K562 (cell line): ENCODE measurements at regions not wholly inside any gene's neighbourhood (a gene's known extent, or its start where the extent isn't known, plus 50 kb on each side); places are given as distances from the start of the nearest gene placed in this dataset.

ENCODE experiments used
- ATAC-seq: fragments of 200-7000 bp; cut with Tn5 transposase; 3 replicates; pipeline ENCODE4 v1.9.1; 2020; ENCODE audit warnings: moderate library complexity
- BruUV-seq: library from RNA; stranded (reverse); fragments of 400-500 nt; replicated peaks from 2 replicates; lab custom pipeline; 2021; lab: Mats Ljungman, UMichigan
- CTCF ChIA-PET: fragments of 300-600 bp; formaldehyde crosslinking; extraction: SDS; loops from one replicate; lab custom pipeline; 2021; ENCODE audit warnings: low intra/inter-chr PET ratio; lab: Yijun Ruan, JAX
- POLR2A ChIA-PET: fragments of 300-600, 350-650 bp; sonication (Branson Sonifier 250); formaldehyde crosslinking; extraction: SDS; loops from one replicate; lab custom pipeline; 2021; ENCODE audit warnings: antibody characterized with exemption, inconsistent platforms; lab: Yijun Ruan, JAX
- DNase-seq, 4 experiments: peaks; one replicate each; pipeline versions ENCODE4 v3.0.0 to v3.0.0-alpha.2; 2011 to 2018; ENCODE audit warnings: low spot score in 3 of 4, mixed read lengths in 3 of 4; ENCODE audit errors: extremely low read depth in 1 of 4
- FAIRE-seq: peaks from 2 replicates; lab custom pipeline; 2011; peaks lifted over from hg19 to GRCh38; lab: Jason Lieb, UNC
- H2AFZ ChIP-seq: 2 replicates; pipeline ENCODE4 v1.6.0; 2011; ENCODE audit warnings: low read depth, low read length, control low read depth, inconsistent platforms
- H3K27ac ChIP-seq: fragments of 200-600 bp; 3 replicates; pipeline ENCODE4 v1.8.0; 2011; ENCODE audit warnings: low read depth, mild to moderate bottlenecking, control low read depth, inconsistent platforms, low read length, moderate library complexity, mixed read lengths; ENCODE audit errors: extremely low read depth
- H3K27me3 ChIP-seq, 2 experiments: fragments of 300-600 bp in 1 of 2; 2 replicates in 1 of 2; 3 replicates in 1 of 2; pipeline versions ENCODE4 v1.6.0 to v1.8.0; 2011; ENCODE audit warnings: inconsistent platforms in 2 of 2, low read length in 2 of 2, mild to moderate bottlenecking in 1 of 2, mixed read lengths in 1 of 2, moderate library complexity in 1 of 2; ENCODE audit not compliant: control insufficient read depth in 2 of 2, insufficient read depth in 2 of 2
- H3K36me3 ChIP-seq: fragments of 300-600 bp; 3 replicates; pipeline ENCODE4 v1.8.0; 2011; ENCODE audit warnings: mild to moderate bottlenecking, low read length, inconsistent platforms; ENCODE audit not compliant: control insufficient read depth, insufficient read depth
- H3K4me1 ChIP-seq, 2 experiments: fragments of 200-600 bp in 1 of 2; replicated peaks in 1 of 2; 2 replicates in 1 of 2; 3 replicates in 1 of 2; pipeline versions ENCODE4 v1.5.1 to v1.8.0; 2011; ENCODE audit warnings: inconsistent platforms in 2 of 2, low read length in 2 of 2, mild to moderate bottlenecking in 1 of 2, mixed read lengths in 1 of 2, moderate library complexity in 1 of 2; ENCODE audit not compliant: control insufficient read depth in 2 of 2, insufficient read depth in 2 of 2
- H3K4me2 ChIP-seq: 2 replicates; pipeline ENCODE4 v1.6.1; 2011; ENCODE audit warnings: low read length, control low read depth, inconsistent platforms, mixed read lengths; ENCODE audit not compliant: insufficient read depth
- H3K4me3 ChIP-seq: fragments of 200-600 bp; sonication (generic), shearing (Covaris generic); 2 replicates; pipeline ENCODE4 v1.5.1; 2016; ENCODE audit warnings: control low read depth, inconsistent platforms
- H3K79me2 ChIP-seq: fragments of 200-600 bp; 3 replicates; pipeline ENCODE4 v1.8.0; 2011; ENCODE audit warnings: low read length, inconsistent platforms; ENCODE audit not compliant: control insufficient read depth, insufficient read depth
- H3K9ac ChIP-seq, 2 experiments: 2 replicates each; pipeline versions ENCODE4 v1.6.0 to v1.6.1; 2011; ENCODE audit warnings: low read depth in 2 of 2, low read length in 2 of 2, control low read depth in 1 of 2, inconsistent platforms in 1 of 2, mild to moderate bottlenecking in 1 of 2, mixed read lengths in 1 of 2; ENCODE audit not compliant: insufficient read depth in 1 of 2
- H3K9me1 ChIP-seq: one replicate; pipeline ENCODE4 v1.6.0; 2011; ENCODE audit warnings: inconsistent platforms, mild to moderate bottlenecking, low read length, moderate library complexity; ENCODE audit not compliant: control insufficient read depth, insufficient read depth
- H3K9me3 ChIP-seq: replicated peaks from 2 replicates; pipeline ENCODE4 v1.5.1; 2011; ENCODE audit warnings: low read depth, low read length, inconsistent platforms; ENCODE audit not compliant: control insufficient read depth, insufficient read depth
- H4K20me1 ChIP-seq: replicated peaks from 2 replicates; pipeline ENCODE4 v1.6.1; 2011; ENCODE audit warnings: low read length, inconsistent platforms, mixed read lengths; ENCODE audit not compliant: control insufficient read depth, insufficient read depth
- ELF2 ChIP-seq: fragments of 250-450 bp; sonication (Bioruptor Pico); IDR thresholded peaks from 2 replicates; pipeline ENCODE4 v1.5.0; 2021; ENCODE audit warnings: mild to moderate bottlenecking
- ETS2 ChIP-seq: IDR thresholded peaks from 2 replicates; pipeline ENCODE4 v1.6.1; 2016; ENCODE audit warnings: borderline replicate concordance, missing genetic modification characterization, mild to moderate bottlenecking, moderate library complexity, missing compliant biosample characterization; ENCODE audit not compliant: poor library complexity, severe bottlenecking
- GATA2 ChIP-seq: sonication (generic); formaldehyde crosslinking; IDR thresholded peaks from 2 replicates; pipeline ENCODE4 v1.4.0; 2020; ENCODE audit warnings: mild to moderate bottlenecking, missing genetic modification reagents
- KLF6 ChIP-seq: fragments of 250-450 bp; sonication (Bioruptor Pico); IDR thresholded peaks from 2 replicates; pipeline ENCODE4 v1.4.0; 2020; ENCODE audit warnings: mild to moderate bottlenecking, moderate library complexity, borderline replicate concordance
- LEF1 ChIP-seq: fragments of 450-650 bp; IDR thresholded peaks from 2 replicates; pipeline ENCODE4 v1.6.1; 2016; ENCODE audit warnings: mild to moderate bottlenecking
- MCM3 ChIP-seq: fragments of 450-650 bp; IDR thresholded peaks from 2 replicates; pipeline ENCODE4 v1.6.1; 2016
- NELFE ChIP-seq: IDR thresholded peaks from 2 replicates; pipeline ENCODE4 v1.6.1; 2011; ENCODE audit warnings: mild to moderate bottlenecking; ENCODE audit not compliant: insufficient read depth, insufficient read length
- NFYB ChIP-seq: IDR thresholded peaks from 2 replicates; pipeline ENCODE4 v1.6.1; 2011; ENCODE audit warnings: mild to moderate bottlenecking, moderate library complexity; ENCODE audit not compliant: insufficient read length; ENCODE audit errors: extremely low read depth
- POLR3G ChIP-seq: IDR thresholded peaks from 2 replicates; pipeline ENCODE4 v1.6.1; 2011; ENCODE audit not compliant: insufficient read length, insufficient replicate concordance; ENCODE audit errors: extremely low read depth
- POU5F1 ChIP-seq: fragments of 150-350 bp; IDR thresholded peaks from 2 replicates; pipeline ENCODE4 v1.6.1; 2014; ENCODE audit warnings: borderline replicate concordance, low read length, low read depth, mild to moderate bottlenecking; ENCODE audit not compliant: partially characterized antibody
- PURB ChIP-seq: sonication (generic); formaldehyde crosslinking; IDR thresholded peaks from 2 replicates; pipeline ENCODE4 v1.9.0; 2021; ENCODE audit warnings: low read depth, mild to moderate bottlenecking, missing genetic modification reagents
- ZNF140 ChIP-seq: fragments of 250-450 bp; sonication (Bioruptor Pico); IDR thresholded peaks from 2 replicates; pipeline ENCODE4 v1.8.0; 2021; ENCODE audit warnings: moderate library complexity, mild to moderate bottlenecking, inconsistent platforms
- ZNF347 ChIP-seq: fragments of 450-650 bp; formaldehyde crosslinking; IDR thresholded peaks from 2 replicates; pipeline ENCODE4 v1.4.0; 2020; ENCODE audit warnings: low read depth, mild to moderate bottlenecking, moderate library complexity
- WGBS: fragments of 100-300 bp; shearing (Covaris generic); methylation state at CpG from one replicate; pipeline ENCODE4 v1.1.6; 2016; ENCODE audit warnings: low coverage, mixed read lengths; ENCODE audit not compliant: insufficient coverage; ENCODE audit errors: missing lambda C conversion rate; 5-methylcytosine and 5-hydroxymethylcytosine counted together
- in situ Hi-C: fragments of 300-500 bp; cut with MboI; formaldehyde crosslinking; loops from 4 replicates; pipeline ENCODE4 v1.15.0; 2018; ENCODE audit warnings: inconsistent platforms, mixed read lengths
- intact Hi-C: fragments of 100-400 bp; cut with micrococcal nuclease; formaldehyde crosslinking; loops from 2 replicates; pipeline ENCODE4 v1.14.2; 2022
- TF ChIP-seq, protein P1 (sequence below): fragments of 200-800 bp; sonication (Bioruptor generic); IDR thresholded peaks from 2 replicates; pipeline ENCODE4 v1.6.1; 2017; ENCODE audit warnings: missing genetic modification characterization, missing compliant biosample characterization
- TF ChIP-seq, protein P2 (sequence below): fragments of 450-650 bp; formaldehyde crosslinking; IDR thresholded peaks from 2 replicates; pipeline ENCODE4 v1.4.0; 2020; ENCODE audit warnings: mild to moderate bottlenecking, moderate library complexity

DNA sequence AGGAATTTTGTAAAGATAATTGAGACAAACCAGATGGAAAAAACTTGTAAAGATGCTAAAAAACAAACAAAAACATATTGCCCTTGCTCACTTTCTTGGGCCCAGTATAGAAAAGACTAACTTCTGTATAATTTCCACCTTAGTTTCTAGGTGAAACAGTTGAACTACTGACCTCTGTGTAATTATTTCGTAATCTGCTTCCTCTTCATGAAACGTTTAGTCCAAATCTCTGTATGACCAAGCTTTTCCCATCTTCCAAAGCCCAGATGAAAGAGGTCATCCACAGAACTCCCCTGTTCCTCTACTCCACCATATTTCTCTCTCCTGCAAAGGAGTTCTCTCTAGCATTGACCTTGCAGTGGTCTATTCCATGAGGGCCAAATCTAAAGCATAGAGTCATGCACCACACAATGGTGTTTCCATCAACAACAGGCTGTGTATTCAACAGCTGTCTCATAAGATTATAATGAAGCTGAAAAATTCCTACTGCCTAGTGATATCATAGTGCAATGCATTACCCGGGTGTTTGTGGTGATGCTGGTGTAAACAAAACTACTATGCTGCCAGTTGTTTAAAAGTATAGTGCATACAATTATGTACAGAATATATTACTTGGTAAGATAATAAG is 647.6 kb downstream of the TNS3 start:
- BruUV-seq: no TSS peak
- Histone ChIP-seq H3K9me1 (no peaks in the 10 kb centered on the region), H4K20me1 (no peaks in the 10 kb centered on the region), H2AFZ (no peak overlapping the region), H3K27ac (no peak overlapping the region), H3K79me2 (no peaks in the 10 kb centered on the region), H3K4me1 (no peaks in the 10 kb centered on the region), H3K9me3 (no peaks in the 10 kb centered on the region), H3K27me3 (no peaks in the 10 kb centered on the region), H3K9ac (no peak overlapping the region), H3K36me3 (no peaks in the 10 kb centered on the region), H3K4me2 (no peak overlapping the region), H3K4me3 (no peak overlapping the region)
- TF ChIP-seq KLF6 (no peak), LEF1 (no peak), NFYB (no peak), ELF2 (CRISPR knock-in tag) (no peak), NELFE (no peak), ETS2 (tag) (no peak), MCM3 (no peak), PURB (CRISPR knock-in tag) (no peak), POU5F1 (no peak), GATA2 (CRISPR knock-in tag) (no peak), ZNF140 (no peak), POLR3G (no peak), ZNF347 (no peak)
- TF ChIP-seq, protein P1, sequence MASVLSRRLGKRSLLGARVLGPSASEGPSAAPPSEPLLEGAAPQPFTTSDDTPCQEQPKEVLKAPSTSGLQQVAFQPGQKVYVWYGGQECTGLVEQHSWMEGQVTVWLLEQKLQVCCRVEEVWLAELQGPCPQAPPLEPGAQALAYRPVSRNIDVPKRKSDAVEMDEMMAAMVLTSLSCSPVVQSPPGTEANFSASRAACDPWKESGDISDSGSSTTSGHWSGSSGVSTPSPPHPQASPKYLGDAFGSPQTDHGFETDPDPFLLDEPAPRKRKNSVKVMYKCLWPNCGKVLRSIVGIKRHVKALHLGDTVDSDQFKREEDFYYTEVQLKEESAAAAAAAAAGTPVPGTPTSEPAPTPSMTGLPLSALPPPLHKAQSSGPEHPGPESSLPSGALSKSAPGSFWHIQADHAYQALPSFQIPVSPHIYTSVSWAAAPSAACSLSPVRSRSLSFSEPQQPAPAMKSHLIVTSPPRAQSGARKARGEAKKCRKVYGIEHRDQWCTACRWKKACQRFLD: no peak
- TF ChIP-seq, protein P2, sequence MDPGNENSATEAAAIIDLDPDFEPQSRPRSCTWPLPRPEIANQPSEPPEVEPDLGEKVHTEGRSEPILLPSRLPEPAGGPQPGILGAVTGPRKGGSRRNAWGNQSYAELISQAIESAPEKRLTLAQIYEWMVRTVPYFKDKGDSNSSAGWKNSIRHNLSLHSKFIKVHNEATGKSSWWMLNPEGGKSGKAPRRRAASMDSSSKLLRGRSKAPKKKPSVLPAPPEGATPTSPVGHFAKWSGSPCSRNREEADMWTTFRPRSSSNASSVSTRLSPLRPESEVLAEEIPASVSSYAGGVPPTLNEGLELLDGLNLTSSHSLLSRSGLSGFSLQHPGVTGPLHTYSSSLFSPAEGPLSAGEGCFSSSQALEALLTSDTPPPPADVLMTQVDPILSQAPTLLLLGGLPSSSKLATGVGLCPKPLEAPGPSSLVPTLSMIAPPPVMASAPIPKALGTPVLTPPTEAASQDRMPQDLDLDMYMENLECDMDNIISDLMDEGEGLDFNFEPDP (CRISPR knock-in tag): no peak
- ChIA-PET CTCF (no interaction called here), POLR2A (no interaction called here)
- 2% methylated on average over 3 of the region's 3 CpGs for WGBS
- DNase-seq (no peak), FAIRE-seq (no peak), ATAC-seq (no peak)
- intact Hi-C loops (no loop called here), in situ Hi-C loops (no loop called here)
